ENCODE measurements at regions not wholly inside any gene's neighbourhood (a gene's known extent, or its start where the extent isn't known, plus 50 kb on each side); places are given as distances from the start of the nearest gene placed in this dataset.

GRCh38 chr12:16946704-16947103 is 340.7 kb upstream of the LMO3 start:
- no peak for DNase-seq
- Histone ChIP-seq H3K4me1 (no peaks in the 10 kb centered on the region), H3K27me3 (ENCODE audit: low read depth) (no peaks in the 10 kb centered on the region), H3K27ac (replicated peaks) (no peak overlapping the region), H3K9me3 (replicated peaks) (peaks cover under 1% of the 10 kb centered on the region), H3K36me3 (no peaks in the 10 kb centered on the region), H3K4me3 (no peak overlapping the region)
- TF ChIP-seq, protein P1, sequence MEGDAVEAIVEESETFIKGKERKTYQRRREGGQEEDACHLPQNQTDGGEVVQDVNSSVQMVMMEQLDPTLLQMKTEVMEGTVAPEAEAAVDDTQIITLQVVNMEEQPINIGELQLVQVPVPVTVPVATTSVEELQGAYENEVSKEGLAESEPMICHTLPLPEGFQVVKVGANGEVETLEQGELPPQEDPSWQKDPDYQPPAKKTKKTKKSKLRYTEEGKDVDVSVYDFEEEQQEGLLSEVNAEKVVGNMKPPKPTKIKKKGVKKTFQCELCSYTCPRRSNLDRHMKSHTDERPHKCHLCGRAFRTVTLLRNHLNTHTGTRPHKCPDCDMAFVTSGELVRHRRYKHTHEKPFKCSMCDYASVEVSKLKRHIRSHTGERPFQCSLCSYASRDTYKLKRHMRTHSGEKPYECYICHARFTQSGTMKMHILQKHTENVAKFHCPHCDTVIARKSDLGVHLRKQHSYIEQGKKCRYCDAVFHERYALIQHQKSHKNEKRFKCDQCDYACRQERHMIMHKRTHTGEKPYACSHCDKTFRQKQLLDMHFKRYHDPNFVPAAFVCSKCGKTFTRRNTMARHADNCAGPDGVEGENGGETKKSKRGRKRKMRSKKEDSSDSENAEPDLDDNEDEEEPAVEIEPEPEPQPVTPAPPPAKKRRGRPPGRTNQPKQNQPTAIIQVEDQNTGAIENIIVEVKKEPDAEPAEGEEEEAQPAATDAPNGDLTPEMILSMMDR (IDR thresholded peaks at IDR 0.05; ENCODE audit: borderline replicate concordance) = no peak
- intact Hi-C loops (cut with micrococcal nuclease) = no loop called here

- intact Hi-C loops (cut with micrococcal nuclease) = no loop called here
- no peak for DNase-seq
- Histone ChIP-seq H3K27me3 (ENCODE audit: low read depth) (no peaks in the 10 kb centered on the region), H3K27ac (replicated peaks) (no peak overlapping the region), H3K4me1 (no peaks in the 10 kb centered on the region), H3K4me3 (no peak overlapping the region), H3K9me3 (replicated peaks) (peaks cover 67% of the 10 kb centered on the region), H3K36me3 (no peaks in the 10 kb centered on the region)
- TF ChIP-seq, protein P1 (IDR thresholded peaks at IDR 0.05; ENCODE audit: borderline replicate concordance) = no peak
Measured at GRCh38 chr12:16939871-16940306, 333.9 kb upstream of the LMO3 start.

- no peak overlapping the region for H3K27ac ChIP-seq (replicated peaks)
- H3K27me3 ChIP-seq (ENCODE audit: low read depth) = no peaks in the 10 kb centered on the region
- H3K36me3 ChIP-seq = no peaks in the 10 kb centered on the region
- peaks cover 68% of the 10 kb centered on the region for H3K9me3 ChIP-seq (replicated peaks)
- no peak for DNase-seq
- H3K4me1 ChIP-seq = no peaks in the 10 kb centered on the region
- H3K4me3 ChIP-seq = no peak overlapping the region
- TF ChIP-seq, protein P1 (IDR thresholded peaks at IDR 0.05; ENCODE audit: borderline replicate concordance) = no peak
- intact Hi-C loops (cut with micrococcal nuclease) = no loop called here
Measured at GRCh38 chr12:16927259-16927658, 321.3 kb upstream of the LMO3 start.

GRCh38 chr12:16920451-16920850 is 314.5 kb upstream of the LMO3 start:
- Histone ChIP-seq H3K27me3 (ENCODE audit: low read depth) (no peaks in the 10 kb centered on the region), H3K27ac (replicated peaks) (no peak overlapping the region), H3K9me3 (replicated peaks) (peaks cover 71% of the 10 kb centered on the region), H3K4me3 (no peak overlapping the region), H3K36me3 (no peaks in the 10 kb centered on the region), H3K4me1 (no peaks in the 10 kb centered on the region)
- TF ChIP-seq, protein P1 (IDR thresholded peaks at IDR 0.05; ENCODE audit: borderline replicate concordance) = no peak
- no peak for DNase-seq
- intact Hi-C loops (cut with micrococcal nuclease) = no loop called here

DNA sequence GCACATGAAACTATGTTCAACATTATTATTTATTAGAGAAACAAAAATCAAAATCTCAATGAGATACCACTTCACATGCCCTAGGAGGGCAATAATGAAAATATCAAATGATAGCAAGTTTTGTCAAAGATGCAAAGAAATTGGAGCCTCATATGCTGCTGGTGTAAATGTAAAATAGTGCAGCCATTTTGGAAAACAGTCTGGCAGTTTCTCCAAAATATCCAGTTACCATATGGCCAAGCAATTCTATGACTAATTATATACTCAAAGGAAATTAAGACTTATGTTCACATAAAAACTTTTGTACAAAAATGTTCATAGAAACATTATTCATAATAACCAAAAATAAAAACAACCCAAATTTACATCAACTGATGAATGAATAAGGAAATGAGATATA is 313.6 kb upstream of the LMO3 start:
- intact Hi-C loops (cut with micrococcal nuclease) = no loop called here
- H3K9me3 ChIP-seq (replicated peaks) = peaks cover 62% of the 10 kb centered on the region
- H3K36me3 ChIP-seq = no peaks in the 10 kb centered on the region
- no peak overlapping the region for H3K4me3 ChIP-seq
- TF ChIP-seq, protein P1 (IDR thresholded peaks at IDR 0.05; ENCODE audit: borderline replicate concordance) = no peak
- no peaks in the 10 kb centered on the region for H3K27me3 ChIP-seq (ENCODE audit: low read depth)
- no peak for DNase-seq
- no peaks in the 10 kb centered on the region for H3K4me1 ChIP-seq
- no peak overlapping the region for H3K27ac ChIP-seq (replicated peaks)

- Histone ChIP-seq H3K9me3 (replicated peaks) (peaks cover 46% of the 10 kb centered on the region), H3K27ac (replicated peaks) (no peak overlapping the region), H3K36me3 (no peaks in the 10 kb centered on the region), H3K4me1 (no peaks in the 10 kb centered on the region), H3K27me3 (ENCODE audit: low read depth) (no peaks in the 10 kb centered on the region), H3K4me3 (no peak overlapping the region)
- DNase-seq = no peak
- intact Hi-C loops (cut with micrococcal nuclease) = no loop called here
- TF ChIP-seq, protein P1 (IDR thresholded peaks at IDR 0.05; ENCODE audit: borderline replicate concordance) = no peak
Measured at GRCh38 chr12:16914853-16915252, 308.9 kb upstream of the LMO3 start.
